ENCODE measurements at regions not wholly inside any gene's neighbourhood (a gene's known extent, or its start where the extent isn't known, plus 50 kb on each side); places are given as distances from the start of the nearest gene placed in this dataset.

- Mint-ChIP-seq H3K4me1 (ENCODE audit: low read depth) (peaks cover 6% of the 10 kb centered on the region), H3K36me3 (ENCODE audit: insufficient read depth) (no peaks in the 10 kb centered on the region)
- no peak for TF ChIP-seq CTCF (IDR thresholded peaks at IDR 0.05; ENCODE audit: unreplicated experiment)
Measured at GRCh38 chr10:44014644-44015250, 366.1 kb upstream of the ZNF32 start.

GRCh38 chr10:44013981-44014380 is 365.3 kb upstream of the ZNF32 start:
- Mint-ChIP-seq H3K4me1 (ENCODE audit: low read depth) (peaks cover 6% of the 10 kb centered on the region), H3K9me3 (ENCODE audit: low read depth) (peaks cover 2% of the 10 kb centered on the region), H3K4me3 (ENCODE audit: low read depth) (no peak overlapping the region), H3K27ac (no peak overlapping the region), H3K27me3 (peaks cover 14% of the 10 kb centered on the region), H3K36me3 (ENCODE audit: insufficient read depth) (no peaks in the 10 kb centered on the region)
- no peak for TF ChIP-seq CTCF (IDR thresholded peaks at IDR 0.05; ENCODE audit: unreplicated experiment)
- DNase-seq (ENCODE audit: low spot score, unreplicated experiment), result no peak

More at GRCh38 chr10:44014644-44015250, 366.1 kb upstream of the ZNF32 start:
- Mint-ChIP-seq H3K4me3 (ENCODE audit: low read depth) (no peak overlapping the region), H3K27me3 (peaks cover 13% of the 10 kb centered on the region), H3K9me3 (ENCODE audit: low read depth) (peaks cover 4% of the 10 kb centered on the region), H3K27ac (no peak overlapping the region)
- no peak for DNase-seq (ENCODE audit: low spot score, unreplicated experiment)

- no peak for TF ChIP-seq CTCF (IDR thresholded peaks at IDR 0.05; ENCODE audit: unreplicated experiment)
- H3K4me3 Mint-ChIP-seq (ENCODE audit: low read depth), result no peak overlapping the region
- peaks cover 6% of the 10 kb centered on the region for H3K4me1 Mint-ChIP-seq (ENCODE audit: low read depth)
- no peak overlapping the region for H3K27ac Mint-ChIP-seq
- peaks cover 14% of the 10 kb centered on the region for H3K27me3 Mint-ChIP-seq
- no peak for DNase-seq (ENCODE audit: low spot score, unreplicated experiment)
- H3K9me3 Mint-ChIP-seq (ENCODE audit: low read depth), result no peaks in the 10 kb centered on the region
- no peaks in the 10 kb centered on the region for H3K36me3 Mint-ChIP-seq (ENCODE audit: insufficient read depth)
Measured at GRCh38 chr10:44012921-44013320, 364.2 kb upstream of the ZNF32 start.

GRCh38 chr10:44011603-44011981 is 362.9 kb upstream of the ZNF32 start:
- H3K4me3 Mint-ChIP-seq (ENCODE audit: low read depth), result no peak overlapping the region
- no peak overlapping the region for H3K27ac Mint-ChIP-seq
- H3K9me3 Mint-ChIP-seq (ENCODE audit: low read depth), result no peaks in the 10 kb centered on the region
- TF ChIP-seq CTCF (IDR thresholded peaks at IDR 0.05; ENCODE audit: unreplicated experiment), result no peak
- H3K36me3 Mint-ChIP-seq (ENCODE audit: insufficient read depth), result no peaks in the 10 kb centered on the region
- H3K27me3 Mint-ChIP-seq, result peaks cover 22% of the 10 kb centered on the region
- peaks cover 6% of the 10 kb centered on the region for H3K4me1 Mint-ChIP-seq (ENCODE audit: low read depth)
- DNase-seq (ENCODE audit: low spot score, unreplicated experiment), result no peak

- Mint-ChIP-seq H3K27ac (no peak overlapping the region), H3K36me3 (ENCODE audit: insufficient read depth) (no peaks in the 10 kb centered on the region), H3K9me3 (ENCODE audit: low read depth) (no peaks in the 10 kb centered on the region), H3K27me3 (peaks cover 22% of the 10 kb centered on the region), H3K4me3 (ENCODE audit: low read depth) (no peak overlapping the region), H3K4me1 (ENCODE audit: low read depth) (peaks cover 6% of the 10 kb centered on the region)
- DNase-seq (ENCODE audit: low spot score, unreplicated experiment), result no peak
- TF ChIP-seq CTCF (IDR thresholded peaks at IDR 0.05; ENCODE audit: unreplicated experiment), result no peak
Measured at GRCh38 chr10:44010873-44011602, 362.4 kb upstream of the ZNF32 start.
